MM.1S (cell line): ENCODE measurements at regions not wholly inside any gene's neighbourhood (a gene's known extent, or its start where the extent isn't known, plus 50 kb on each side); places are given as distances from the start of the nearest gene placed in this dataset.
"Not testable (repeated sequence)": the region's sequence is repeated elsewhere in the genome, so short reads cannot be mapped to it uniquely, and the experiment has no call there.

Experiments
- EZH2 ChIP-seq: fragments of 300-600 bp; sonication (generic); optimal IDR thresholded peaks from 2 replicates; pipeline ENCODE3; 2017; ENCODE audit warnings: low read depth, mild to moderate bottlenecking, antibody characterized with exemption, low read length, mixed read lengths
- EZH2phosphoT487 ChIP-seq: fragments of 300-600 bp; sonication (generic); IDR thresholded peaks from 2 replicates; pipeline ENCODE4 v1.6.1; 2018; ENCODE audit warnings: antibody characterized with exemption, low read length
- TF ChIP-seq, protein P1 (sequence below): fragments of 300-600 bp; sonication (generic); IDR thresholded peaks from 2 replicates; pipeline ENCODE4 v1.5.1; 2016; ENCODE audit warnings: antibody characterized with exemption, low read length, mixed read lengths

- TF ChIP-seq, protein P1, sequence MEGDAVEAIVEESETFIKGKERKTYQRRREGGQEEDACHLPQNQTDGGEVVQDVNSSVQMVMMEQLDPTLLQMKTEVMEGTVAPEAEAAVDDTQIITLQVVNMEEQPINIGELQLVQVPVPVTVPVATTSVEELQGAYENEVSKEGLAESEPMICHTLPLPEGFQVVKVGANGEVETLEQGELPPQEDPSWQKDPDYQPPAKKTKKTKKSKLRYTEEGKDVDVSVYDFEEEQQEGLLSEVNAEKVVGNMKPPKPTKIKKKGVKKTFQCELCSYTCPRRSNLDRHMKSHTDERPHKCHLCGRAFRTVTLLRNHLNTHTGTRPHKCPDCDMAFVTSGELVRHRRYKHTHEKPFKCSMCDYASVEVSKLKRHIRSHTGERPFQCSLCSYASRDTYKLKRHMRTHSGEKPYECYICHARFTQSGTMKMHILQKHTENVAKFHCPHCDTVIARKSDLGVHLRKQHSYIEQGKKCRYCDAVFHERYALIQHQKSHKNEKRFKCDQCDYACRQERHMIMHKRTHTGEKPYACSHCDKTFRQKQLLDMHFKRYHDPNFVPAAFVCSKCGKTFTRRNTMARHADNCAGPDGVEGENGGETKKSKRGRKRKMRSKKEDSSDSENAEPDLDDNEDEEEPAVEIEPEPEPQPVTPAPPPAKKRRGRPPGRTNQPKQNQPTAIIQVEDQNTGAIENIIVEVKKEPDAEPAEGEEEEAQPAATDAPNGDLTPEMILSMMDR: not testable (repeated sequence)
- not testable (repeated sequence) for TF ChIP-seq EZH2, EZH2phosphoT487
These were observed 170.5 kb upstream of the SPATA31A3 start for GRCh38 chr9:67162827-67163226.
